GM12872 (cell line): ENCODE measurements at regions not wholly inside any gene's neighbourhood (a gene's known extent, or its start where the extent isn't known, plus 50 kb on each side); places are given as distances from the start of the nearest gene placed in this dataset.

Experiments used
- TF ChIP-seq, protein P1 (sequence below): IDR thresholded peaks from 3 replicates; pipeline ENCODE4 v1.5.1; 2011; ENCODE audit warnings: low read depth, mild to moderate bottlenecking, low read length, moderate library complexity; ENCODE audit not compliant: insufficient read depth

DNA sequence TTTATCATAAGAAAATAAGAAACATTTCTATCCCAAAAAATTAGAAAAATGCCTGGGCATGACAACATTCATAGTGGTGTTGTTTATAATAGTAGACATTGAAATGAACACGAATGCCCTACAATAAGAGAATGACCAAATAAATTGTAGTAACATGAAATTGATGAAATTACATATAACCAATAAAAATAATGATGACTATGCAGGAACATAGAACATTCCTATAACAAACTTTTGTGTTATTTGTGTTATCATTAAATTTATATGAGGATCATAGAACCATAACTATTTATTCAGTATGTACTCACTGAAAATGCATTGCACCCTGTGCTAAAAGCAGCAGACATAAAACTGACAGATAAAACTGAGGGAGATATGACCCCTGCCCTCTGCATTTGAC, 399.7 kb downstream of the CBLN4 start:
- TF ChIP-seq, protein P1, sequence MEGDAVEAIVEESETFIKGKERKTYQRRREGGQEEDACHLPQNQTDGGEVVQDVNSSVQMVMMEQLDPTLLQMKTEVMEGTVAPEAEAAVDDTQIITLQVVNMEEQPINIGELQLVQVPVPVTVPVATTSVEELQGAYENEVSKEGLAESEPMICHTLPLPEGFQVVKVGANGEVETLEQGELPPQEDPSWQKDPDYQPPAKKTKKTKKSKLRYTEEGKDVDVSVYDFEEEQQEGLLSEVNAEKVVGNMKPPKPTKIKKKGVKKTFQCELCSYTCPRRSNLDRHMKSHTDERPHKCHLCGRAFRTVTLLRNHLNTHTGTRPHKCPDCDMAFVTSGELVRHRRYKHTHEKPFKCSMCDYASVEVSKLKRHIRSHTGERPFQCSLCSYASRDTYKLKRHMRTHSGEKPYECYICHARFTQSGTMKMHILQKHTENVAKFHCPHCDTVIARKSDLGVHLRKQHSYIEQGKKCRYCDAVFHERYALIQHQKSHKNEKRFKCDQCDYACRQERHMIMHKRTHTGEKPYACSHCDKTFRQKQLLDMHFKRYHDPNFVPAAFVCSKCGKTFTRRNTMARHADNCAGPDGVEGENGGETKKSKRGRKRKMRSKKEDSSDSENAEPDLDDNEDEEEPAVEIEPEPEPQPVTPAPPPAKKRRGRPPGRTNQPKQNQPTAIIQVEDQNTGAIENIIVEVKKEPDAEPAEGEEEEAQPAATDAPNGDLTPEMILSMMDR: no peak

DNA sequence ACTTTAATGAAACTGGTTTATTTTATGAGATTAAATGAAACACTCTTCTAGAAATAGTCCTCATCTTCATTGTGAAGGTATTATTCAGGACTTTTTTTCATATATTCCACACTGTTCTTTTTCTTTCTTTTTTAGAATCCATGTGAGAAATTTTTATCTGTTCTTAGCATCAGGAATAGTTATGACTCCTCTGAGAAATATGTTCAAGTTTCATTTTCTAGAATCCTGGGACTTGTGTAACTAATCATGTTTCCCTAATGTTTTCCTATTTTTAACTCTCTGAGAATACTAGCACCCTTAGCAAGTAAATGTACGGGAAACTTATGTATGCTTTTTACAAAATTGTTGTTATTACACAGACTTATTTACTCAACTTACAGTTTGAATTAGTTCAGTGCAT, 407.8 kb downstream of the CBLN4 start:
- TF ChIP-seq, protein P1: no peak

DNA sequence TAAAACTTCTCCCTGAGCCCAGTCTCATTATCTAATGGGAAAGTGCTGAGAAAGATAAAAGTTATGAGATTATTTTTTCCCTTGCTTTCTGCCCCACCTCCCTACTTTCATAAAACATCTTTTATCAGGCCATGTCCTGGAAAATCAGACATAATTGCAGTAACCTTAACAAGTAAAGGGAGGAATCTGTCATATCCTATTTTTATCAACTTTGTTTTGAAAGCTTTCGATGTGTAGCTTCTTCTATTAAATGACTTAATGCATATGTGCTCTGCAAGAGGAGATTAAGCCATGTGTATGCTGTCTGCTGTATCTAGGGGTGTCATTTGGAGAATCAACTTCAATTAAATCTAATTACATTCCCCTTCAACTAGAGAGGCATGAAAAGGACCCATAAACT, 408.9 kb downstream of the CBLN4 start:
- TF ChIP-seq, protein P1: no peak

DNA sequence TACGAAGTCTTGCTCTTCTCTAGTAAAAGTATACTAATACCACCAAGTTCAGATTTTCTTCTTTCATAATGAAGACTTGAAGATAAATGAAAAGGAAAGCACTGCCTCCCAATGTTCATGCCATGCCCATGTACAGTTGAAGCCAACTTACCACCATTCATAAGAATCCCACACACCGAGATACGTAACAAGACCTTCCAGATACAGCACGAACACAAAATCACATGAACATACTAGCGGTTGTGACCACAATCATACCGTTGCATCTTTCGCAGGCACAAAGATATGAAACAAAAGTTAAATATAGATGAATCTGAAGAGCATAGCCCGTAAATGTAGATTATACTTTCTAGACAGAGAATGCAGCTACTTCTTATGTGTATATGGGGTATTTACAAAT, 412.5 kb downstream of the CBLN4 start:
- TF ChIP-seq, protein P1: no peak

DNA sequence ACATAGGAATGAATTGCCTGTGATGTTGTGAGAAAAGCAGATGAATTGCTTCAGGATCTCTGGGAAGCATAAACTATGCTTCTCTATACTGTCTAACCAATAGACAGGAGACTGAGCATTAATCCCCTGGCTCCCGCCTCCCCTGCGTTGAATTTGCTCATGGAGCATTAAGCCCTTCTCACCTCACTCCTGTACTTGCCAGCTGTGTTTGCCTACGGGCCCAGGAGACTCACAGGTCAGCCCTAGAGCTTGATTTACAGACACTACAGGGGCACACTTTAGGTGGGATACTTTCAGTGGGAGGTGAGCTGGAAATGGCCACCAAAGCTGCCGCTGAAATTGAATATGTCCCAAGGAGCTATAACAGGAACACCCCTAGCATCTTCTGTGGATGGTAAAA, 418.7 kb downstream of the CBLN4 start:
- TF ChIP-seq, protein P1: no peak

DNA sequence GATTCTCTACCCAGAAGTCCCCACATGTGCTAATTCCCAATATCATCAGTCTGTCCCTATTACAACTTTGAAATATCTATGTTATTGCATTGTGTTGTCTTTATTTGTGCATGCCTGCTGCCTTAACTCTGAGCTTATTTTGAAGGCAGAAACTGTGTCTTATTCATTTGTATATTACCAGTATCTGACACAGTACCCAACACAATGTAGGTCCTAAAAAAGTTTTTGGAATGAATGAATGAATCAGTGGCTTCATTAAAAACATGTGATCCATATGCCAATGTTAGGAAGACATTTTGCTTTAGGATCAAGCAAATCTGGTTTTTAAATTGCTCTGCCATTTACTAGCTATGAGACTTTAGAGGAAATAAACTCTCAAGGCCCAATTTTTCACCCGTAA, 420.4 kb downstream of the CBLN4 start:
- TF ChIP-seq, protein P1: no peak

DNA sequence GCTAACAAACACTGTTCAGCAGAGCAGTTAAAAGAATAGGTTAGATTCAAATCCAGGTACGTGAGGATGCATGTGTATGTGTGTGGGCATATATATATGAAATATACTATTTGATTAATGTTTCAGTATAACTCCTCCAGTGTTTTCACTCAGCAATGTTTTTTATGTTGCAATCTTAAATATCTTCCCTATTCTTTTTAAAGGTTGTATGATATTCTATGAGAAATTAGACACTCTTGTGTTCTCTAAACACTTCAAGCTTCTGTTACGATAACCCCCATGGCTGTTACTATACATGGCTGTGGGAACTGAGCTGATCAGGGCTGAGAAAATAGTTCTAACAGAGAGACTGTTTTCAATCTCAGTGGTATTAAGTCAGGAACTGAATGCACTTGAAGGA, 421.0 kb downstream of the CBLN4 start:
- TF ChIP-seq, protein P1: no peak

DNA sequence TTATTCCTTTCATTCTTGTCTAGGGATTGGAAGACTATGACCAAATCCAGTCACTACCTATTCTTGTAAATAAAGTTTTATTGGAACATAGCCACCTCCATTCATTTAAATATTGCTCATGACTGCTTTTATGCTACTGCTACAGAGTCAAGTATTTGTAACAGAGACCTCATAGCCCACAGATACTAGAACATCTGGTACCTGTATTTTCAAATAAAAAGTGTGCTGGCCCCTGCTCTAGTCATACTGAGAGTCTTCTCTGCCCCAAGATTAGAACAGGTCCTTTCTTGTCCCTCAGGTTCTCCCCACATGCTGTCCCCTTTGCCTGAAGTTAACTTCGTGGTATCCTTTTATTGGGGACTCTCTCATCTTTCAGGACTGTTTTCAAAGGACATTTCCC, 422.3 kb downstream of the CBLN4 start:
- TF ChIP-seq, protein P1: no peak
